ENCODE measurements at regions not wholly inside any gene's neighbourhood (a gene's known extent, or its start where the extent isn't known, plus 50 kb on each side); places are given as distances from the start of the nearest gene placed in this dataset.

- Histone ChIP-seq H3K27ac (no peak overlapping the region), H3K9me3 (no peaks in the 10 kb centered on the region), H3K4me1 (peaks cover 17% of the 10 kb centered on the region), H3K27me3 (peaks cover 43% of the 10 kb centered on the region), H3K36me3 (no peaks in the 10 kb centered on the region), H3K4me3 (no peak overlapping the region)
- TF ChIP-seq, protein P1, sequence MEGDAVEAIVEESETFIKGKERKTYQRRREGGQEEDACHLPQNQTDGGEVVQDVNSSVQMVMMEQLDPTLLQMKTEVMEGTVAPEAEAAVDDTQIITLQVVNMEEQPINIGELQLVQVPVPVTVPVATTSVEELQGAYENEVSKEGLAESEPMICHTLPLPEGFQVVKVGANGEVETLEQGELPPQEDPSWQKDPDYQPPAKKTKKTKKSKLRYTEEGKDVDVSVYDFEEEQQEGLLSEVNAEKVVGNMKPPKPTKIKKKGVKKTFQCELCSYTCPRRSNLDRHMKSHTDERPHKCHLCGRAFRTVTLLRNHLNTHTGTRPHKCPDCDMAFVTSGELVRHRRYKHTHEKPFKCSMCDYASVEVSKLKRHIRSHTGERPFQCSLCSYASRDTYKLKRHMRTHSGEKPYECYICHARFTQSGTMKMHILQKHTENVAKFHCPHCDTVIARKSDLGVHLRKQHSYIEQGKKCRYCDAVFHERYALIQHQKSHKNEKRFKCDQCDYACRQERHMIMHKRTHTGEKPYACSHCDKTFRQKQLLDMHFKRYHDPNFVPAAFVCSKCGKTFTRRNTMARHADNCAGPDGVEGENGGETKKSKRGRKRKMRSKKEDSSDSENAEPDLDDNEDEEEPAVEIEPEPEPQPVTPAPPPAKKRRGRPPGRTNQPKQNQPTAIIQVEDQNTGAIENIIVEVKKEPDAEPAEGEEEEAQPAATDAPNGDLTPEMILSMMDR (IDR thresholded peaks at IDR 0.05) = no peak
- TF ChIP-seq EP300 (IDR thresholded peaks at IDR 0.05) (no peak), POLR2A (IDR thresholded peaks at IDR 0.05) (no peak)
- WGBS = 70% methylated on average over 3 of the region's 6 CpGs
- DNase-seq (ENCODE audit: low spot score in 2 of 2) = no peak
Measured at GRCh38 chr21:43275421-43276211, 106.8 kb downstream of the CRYAA start.

GRCh38 chr21:43274946-43275310, 106.1 kb downstream of the CRYAA start:
- no peaks in the 10 kb centered on the region for H3K36me3 ChIP-seq
- peaks cover 19% of the 10 kb centered on the region for H3K4me1 ChIP-seq
- H3K27ac ChIP-seq = no peak overlapping the region
- TF ChIP-seq POLR2A (IDR thresholded peaks at IDR 0.05) (no peak), POLR2AphosphoS5 (IDR thresholded peaks at IDR 0.05) (no peak), EP300 (IDR thresholded peaks at IDR 0.05) (no peak)
- TF ChIP-seq, protein P1 (IDR thresholded peaks at IDR 0.05) = no peak
- no peaks in the 10 kb centered on the region for H3K9me3 ChIP-seq
- peaks cover 43% of the 10 kb centered on the region for H3K27me3 ChIP-seq
- no peak for DNase-seq (ENCODE audit: low spot score in 2 of 2)
- 65% methylated on average over 4 of the region's 6 CpGs for WGBS
- H3K4me3 ChIP-seq = no peak overlapping the region

DNA sequence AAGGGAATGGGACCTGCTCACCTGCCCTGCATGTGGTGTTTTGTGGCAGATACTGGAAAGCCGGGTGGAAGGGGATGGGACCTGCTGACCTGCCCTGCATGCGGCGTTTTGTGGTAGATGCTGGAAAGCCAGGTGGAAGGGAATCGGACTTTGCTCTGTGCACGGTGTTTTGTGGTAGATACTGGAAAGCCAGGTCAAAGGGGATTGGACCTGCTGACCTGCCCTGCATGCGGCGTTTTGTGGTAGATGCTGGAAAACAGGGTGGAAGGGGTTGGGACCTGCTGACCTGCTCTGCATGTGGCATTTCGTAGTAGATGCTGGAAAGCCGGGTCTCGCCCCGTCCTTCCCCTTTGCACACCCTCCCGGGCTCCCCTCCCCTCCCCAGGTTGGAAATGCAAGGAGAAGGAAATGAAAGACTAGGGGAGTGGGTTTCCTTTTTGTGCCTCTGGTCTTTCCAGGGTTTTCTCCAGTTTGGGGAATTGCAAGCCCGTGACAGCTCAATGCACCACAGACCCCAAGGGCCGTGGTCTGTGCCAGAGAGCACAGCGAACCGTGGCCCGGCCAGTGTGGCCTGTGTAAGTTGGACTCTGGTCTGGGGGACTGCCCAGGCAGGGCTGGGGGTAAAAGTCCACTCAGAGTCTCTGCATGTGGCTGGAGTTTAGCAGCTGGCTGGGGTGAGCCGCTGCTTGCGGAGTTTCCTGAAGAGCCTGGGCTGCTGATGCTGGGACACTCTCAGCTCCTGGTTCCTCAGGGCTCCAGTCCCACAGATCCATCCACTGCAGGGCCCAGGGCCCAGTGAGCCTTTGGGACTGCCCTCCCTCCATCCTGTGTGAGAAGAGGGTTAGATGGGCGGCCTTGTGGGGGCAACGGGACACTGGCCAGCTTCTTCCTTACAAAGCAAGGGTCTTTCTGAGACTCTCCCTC, 105.5 kb downstream of the CRYAA start:
- Histone ChIP-seq H3K4me3 (no peak overlapping the region), H3K27ac (no peak overlapping the region), H3K36me3 (no peaks in the 10 kb centered on the region), H3K4me1 (peaks cover 26% of the 10 kb centered on the region), H3K27me3 (peaks cover 48% of the 10 kb centered on the region), H3K9me3 (no peaks in the 10 kb centered on the region)
- no peak for DNase-seq (ENCODE audit: low spot score in 2 of 2)
- 92% methylated on average over 18 of the region's 21 CpGs for WGBS
- TF ChIP-seq, protein P1 (IDR thresholded peaks at IDR 0.05) = no peak
- TF ChIP-seq POLR2A (IDR thresholded peaks at IDR 0.05) (no peak), POLR2AphosphoS5 (IDR thresholded peaks at IDR 0.05) (no peak), EP300 (IDR thresholded peaks at IDR 0.05) (no peak)

DNA sequence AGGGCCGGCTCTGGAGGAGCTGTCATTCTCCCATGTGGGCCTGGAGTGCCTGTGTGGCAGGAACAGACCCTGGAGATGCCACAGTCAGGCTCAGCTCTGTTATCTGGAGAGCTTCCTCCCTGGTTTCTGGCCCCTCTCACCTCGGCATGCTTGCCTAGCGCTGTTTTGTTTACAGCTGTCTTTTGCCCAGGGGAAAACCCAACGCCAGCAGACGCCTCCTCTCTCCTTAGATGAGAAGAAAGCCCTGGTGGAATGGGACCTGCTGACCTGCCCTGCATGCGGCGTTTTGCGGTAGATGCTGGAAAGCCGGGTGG, 104.9 kb downstream of the CRYAA start:
- TF ChIP-seq POLR2AphosphoS5 (IDR thresholded peaks at IDR 0.05) (no peak), POLR2A (IDR thresholded peaks at IDR 0.05) (no peak)
- H3K9me3 ChIP-seq = no peaks in the 10 kb centered on the region

GRCh38 chr21:43273016-43273707, 104.4 kb downstream of the CRYAA start:
- TF ChIP-seq POLR2AphosphoS5 (IDR thresholded peaks at IDR 0.05) (no peak), EP300 (IDR thresholded peaks at IDR 0.05) (no peak), POLR2A (IDR thresholded peaks at IDR 0.05) (no peak)
- TF ChIP-seq, protein P1 (IDR thresholded peaks at IDR 0.05) = no peak
- Histone ChIP-seq H3K4me1 (peaks cover 21% of the 10 kb centered on the region), H3K4me3 (no peak overlapping the region), H3K27ac (no peak overlapping the region), H3K9me3 (no peaks in the 10 kb centered on the region), H3K27me3 (peaks cover 41% of the 10 kb centered on the region), H3K36me3 (no peaks in the 10 kb centered on the region)
- 98% methylated on average over 9 of the region's 22 CpGs for WGBS
- DNase-seq (ENCODE audit: low spot score in 2 of 2) = no peak

More for the DNA sequence above, 104.9 kb downstream of the CRYAA start:
- no peak for DNase-seq (ENCODE audit: low spot score in 2 of 2)
- H3K4me1 ChIP-seq = peaks cover 26% of the 10 kb centered on the region
- H3K4me3 ChIP-seq = no peak overlapping the region
- 53% methylated on average over 9 of the region's 9 CpGs for WGBS
- no peak overlapping the region for H3K27ac ChIP-seq
- peaks cover 46% of the 10 kb centered on the region for H3K27me3 ChIP-seq
- H3K36me3 ChIP-seq = no peaks in the 10 kb centered on the region
